ENCODE measurements at regions not wholly inside any gene's neighbourhood (a gene's known extent, or its start where the extent isn't known, plus 50 kb on each side); places are given as distances from the start of the nearest gene placed in this dataset.

DNA sequence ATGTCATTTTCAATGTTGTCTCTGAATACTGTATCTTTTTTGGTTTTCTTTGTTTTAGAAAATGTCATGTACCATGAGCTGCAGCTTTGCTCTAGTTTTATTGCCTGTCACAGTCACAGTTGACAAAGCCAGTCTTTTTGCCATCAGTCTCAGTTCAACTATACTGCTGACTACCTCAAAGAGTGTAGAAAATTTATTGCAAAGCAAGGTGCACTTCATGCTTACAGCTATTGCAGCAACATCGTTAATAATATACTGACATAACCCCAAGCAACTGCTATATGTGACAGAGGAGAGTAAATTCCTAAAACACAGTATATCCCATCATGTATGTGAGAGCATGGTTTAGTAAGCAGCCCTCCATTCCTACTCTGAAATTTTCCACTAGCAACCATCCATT lies 2022.3 kb downstream of the ARAP2 start:
- no peak overlapping the region for H3K4me2 ChIP-seq
- H3K27ac ChIP-seq: no peak overlapping the region
- DNase-seq (ENCODE audit: low spot score): no peak
- no peaks in the 10 kb centered on the region for H3K36me3 ChIP-seq
- H3K27me3 ChIP-seq: no peaks in the 10 kb centered on the region
- no peaks in the 10 kb centered on the region for H3K36me3 Mint-ChIP-seq
- H3K4me1 Mint-ChIP-seq: no peaks in the 10 kb centered on the region
- H4K20me1 ChIP-seq (ENCODE audit: low read depth): no peaks in the 10 kb centered on the region
- H3K9me3 ChIP-seq (ENCODE audit: low read depth): no peaks in the 10 kb centered on the region
- H3K27me3 Mint-ChIP-seq (ENCODE audit: insufficient read depth, low read depth): peaks cover 2% of the 10 kb centered on the region
- H3K79me2 ChIP-seq (ENCODE audit: low read depth): no peaks in the 10 kb centered on the region
- H3K27ac Mint-ChIP-seq: no peak overlapping the region
- TF ChIP-seq EZH2phosphoT487 (IDR thresholded peaks at IDR 0.05): no peak
- TF ChIP-seq, protein P1, sequence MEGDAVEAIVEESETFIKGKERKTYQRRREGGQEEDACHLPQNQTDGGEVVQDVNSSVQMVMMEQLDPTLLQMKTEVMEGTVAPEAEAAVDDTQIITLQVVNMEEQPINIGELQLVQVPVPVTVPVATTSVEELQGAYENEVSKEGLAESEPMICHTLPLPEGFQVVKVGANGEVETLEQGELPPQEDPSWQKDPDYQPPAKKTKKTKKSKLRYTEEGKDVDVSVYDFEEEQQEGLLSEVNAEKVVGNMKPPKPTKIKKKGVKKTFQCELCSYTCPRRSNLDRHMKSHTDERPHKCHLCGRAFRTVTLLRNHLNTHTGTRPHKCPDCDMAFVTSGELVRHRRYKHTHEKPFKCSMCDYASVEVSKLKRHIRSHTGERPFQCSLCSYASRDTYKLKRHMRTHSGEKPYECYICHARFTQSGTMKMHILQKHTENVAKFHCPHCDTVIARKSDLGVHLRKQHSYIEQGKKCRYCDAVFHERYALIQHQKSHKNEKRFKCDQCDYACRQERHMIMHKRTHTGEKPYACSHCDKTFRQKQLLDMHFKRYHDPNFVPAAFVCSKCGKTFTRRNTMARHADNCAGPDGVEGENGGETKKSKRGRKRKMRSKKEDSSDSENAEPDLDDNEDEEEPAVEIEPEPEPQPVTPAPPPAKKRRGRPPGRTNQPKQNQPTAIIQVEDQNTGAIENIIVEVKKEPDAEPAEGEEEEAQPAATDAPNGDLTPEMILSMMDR (IDR thresholded peaks at IDR 0.05): no peak
- TF ChIP-seq EZH2 (IDR thresholded peaks at IDR 0.05): no peak
- H3F3A ChIP-seq (ENCODE audit: low read depth): no peaks in the 10 kb centered on the region
- H3K9ac ChIP-seq: no peak overlapping the region
- H2AFZ ChIP-seq (replicated peaks): no peak overlapping the region
- no peaks in the 10 kb centered on the region for H3K4me1 ChIP-seq
- H3K4me3 Mint-ChIP-seq: no peak overlapping the region
- H3K4me3 ChIP-seq: no peak overlapping the region
- H3K9me3 Mint-ChIP-seq: peaks cover 2% of the 10 kb centered on the region

DNA sequence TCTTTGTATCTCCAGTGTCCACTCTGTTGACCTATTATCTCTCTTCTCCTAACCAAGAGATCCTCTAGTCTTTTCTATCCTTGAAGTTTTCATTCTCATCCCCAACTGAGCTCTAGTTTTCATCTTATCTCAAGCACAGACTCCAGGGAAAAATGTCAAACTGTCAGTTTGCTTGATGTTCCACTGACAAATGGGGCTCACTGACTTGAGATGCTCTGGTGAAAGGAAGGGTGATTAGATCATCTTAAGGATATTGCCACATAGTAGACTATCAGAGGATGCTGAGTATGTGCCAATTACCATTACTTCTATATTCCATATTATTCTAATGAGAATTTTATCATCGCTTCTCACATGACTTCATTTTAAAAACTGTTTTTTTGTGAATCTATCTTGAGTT lies 2008.2 kb downstream of the ARAP2 start:
- no peaks in the 10 kb centered on the region for H3K9me3 Mint-ChIP-seq
- H3K4me2 ChIP-seq: no peak overlapping the region

DNA sequence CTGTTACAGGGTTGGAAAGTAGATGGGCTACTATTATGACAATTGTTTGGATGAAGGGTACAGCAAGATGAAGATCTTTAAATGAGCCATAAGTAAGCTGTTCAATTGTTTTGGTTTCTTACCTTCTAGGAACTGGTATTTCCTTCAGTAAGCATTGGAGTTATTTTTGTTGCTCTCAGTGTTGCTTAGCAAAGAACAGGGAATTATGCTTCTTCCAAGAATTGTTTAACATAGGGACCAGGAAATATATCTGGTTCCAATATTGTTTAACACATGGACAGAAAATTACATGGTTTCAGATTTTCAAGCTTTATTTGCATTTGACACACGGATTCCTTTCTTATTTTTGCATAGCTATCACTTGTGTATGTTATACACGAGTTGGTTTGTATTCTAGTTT lies 1999.0 kb downstream of the ARAP2 start:
- no peaks in the 10 kb centered on the region for H3K9me3 Mint-ChIP-seq
- H3K27ac Mint-ChIP-seq: no peak overlapping the region
- no peak overlapping the region for H3K27ac ChIP-seq

More for the DNA sequence above, 2008.2 kb downstream of the ARAP2 start:
- Histone ChIP-seq H3K4me3 (no peak overlapping the region), H2AFZ (replicated peaks) (no peak overlapping the region), H3K36me3 (no peaks in the 10 kb centered on the region), H3K9ac (no peak overlapping the region), H4K20me1 (ENCODE audit: low read depth) (no peaks in the 10 kb centered on the region), H3K27me3 (no peaks in the 10 kb centered on the region), H3K79me2 (ENCODE audit: low read depth) (no peaks in the 10 kb centered on the region), H3K9me3 (ENCODE audit: low read depth) (no peaks in the 10 kb centered on the region), H3F3A (ENCODE audit: low read depth) (no peaks in the 10 kb centered on the region), H3K27ac (no peak overlapping the region), H3K4me1 (no peaks in the 10 kb centered on the region)
- TF ChIP-seq EZH2phosphoT487 (IDR thresholded peaks at IDR 0.05) (no peak), EZH2 (IDR thresholded peaks at IDR 0.05) (no peak)
- TF ChIP-seq, protein P1 (IDR thresholded peaks at IDR 0.05): no peak
- DNase-seq (ENCODE audit: low spot score): no peak
- Mint-ChIP-seq H3K4me3 (no peak overlapping the region), H3K36me3 (no peaks in the 10 kb centered on the region), H3K27me3 (ENCODE audit: insufficient read depth, low read depth) (no peaks in the 10 kb centered on the region), H3K4me1 (no peaks in the 10 kb centered on the region), H3K27ac (no peak overlapping the region)

More for the DNA sequence above, 1999.0 kb downstream of the ARAP2 start:
- no peaks in the 10 kb centered on the region for H3K27me3 Mint-ChIP-seq (ENCODE audit: insufficient read depth, low read depth)
- no peaks in the 10 kb centered on the region for H3K36me3 Mint-ChIP-seq
- no peaks in the 10 kb centered on the region for H3K4me1 Mint-ChIP-seq
- TF ChIP-seq, protein P1 (IDR thresholded peaks at IDR 0.05): no peak
- no peak for TF ChIP-seq EZH2phosphoT487 (IDR thresholded peaks at IDR 0.05)
- TF ChIP-seq EZH2 (IDR thresholded peaks at IDR 0.05): no peak
- Histone ChIP-seq H3K79me2 (ENCODE audit: low read depth) (no peaks in the 10 kb centered on the region), H3K27me3 (no peaks in the 10 kb centered on the region), H3K4me3 (no peak overlapping the region), H3K4me1 (no peaks in the 10 kb centered on the region), H2AFZ (replicated peaks) (no peak overlapping the region), H3K9ac (no peak overlapping the region), H3K4me2 (no peak overlapping the region), H3K9me3 (ENCODE audit: low read depth) (no peaks in the 10 kb centered on the region), H4K20me1 (ENCODE audit: low read depth) (no peaks in the 10 kb centered on the region), H3F3A (ENCODE audit: low read depth) (no peaks in the 10 kb centered on the region), H3K36me3 (no peaks in the 10 kb centered on the region)
- no peak for DNase-seq (ENCODE audit: low spot score)
- no peak overlapping the region for H3K4me3 Mint-ChIP-seq

Data from neural progenitor cell (in vitro differentiated cells).